ENCODE measurements at regions not wholly inside any gene's neighbourhood (a gene's known extent, or its start where the extent isn't known, plus 50 kb on each side); places are given as distances from the start of the nearest gene placed in this dataset.
A peak's percentile ranks its signal among the peaks of the same experiment; 100 is the strongest.

DNA sequence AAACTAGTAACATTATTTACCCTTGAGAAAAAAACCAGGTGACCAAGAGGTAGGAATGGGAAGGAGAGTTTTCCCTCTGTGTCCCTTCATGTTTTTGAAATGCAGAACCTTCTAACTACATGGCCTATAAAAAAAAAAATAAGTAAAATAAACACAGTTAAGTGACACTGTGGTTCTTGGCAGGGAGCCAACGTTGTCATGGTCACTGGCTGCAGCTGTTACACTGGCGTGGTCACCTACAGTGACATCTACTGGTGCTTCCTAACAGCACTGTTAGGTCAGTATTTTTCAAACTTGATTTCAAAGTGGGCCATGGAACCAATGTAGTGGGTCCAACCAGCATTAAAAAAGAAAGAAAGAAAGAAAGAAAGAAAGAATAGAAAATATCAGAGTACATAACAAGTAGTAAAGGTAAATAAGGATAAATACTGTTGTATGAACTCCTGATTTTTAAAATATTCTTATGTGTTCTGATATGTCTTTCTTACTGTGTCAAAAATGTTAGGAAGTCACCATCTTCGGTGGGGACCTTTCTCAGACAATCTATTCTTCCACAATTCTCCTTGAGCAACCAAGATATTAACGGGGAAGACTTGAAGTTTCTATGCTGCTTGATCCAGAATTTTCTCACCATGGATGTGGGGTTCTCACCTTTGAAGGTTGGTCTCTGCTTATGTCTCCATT, 59.1 kb upstream of the PJA2 start:
- DNase-seq = peak; percentile 99

DNA sequence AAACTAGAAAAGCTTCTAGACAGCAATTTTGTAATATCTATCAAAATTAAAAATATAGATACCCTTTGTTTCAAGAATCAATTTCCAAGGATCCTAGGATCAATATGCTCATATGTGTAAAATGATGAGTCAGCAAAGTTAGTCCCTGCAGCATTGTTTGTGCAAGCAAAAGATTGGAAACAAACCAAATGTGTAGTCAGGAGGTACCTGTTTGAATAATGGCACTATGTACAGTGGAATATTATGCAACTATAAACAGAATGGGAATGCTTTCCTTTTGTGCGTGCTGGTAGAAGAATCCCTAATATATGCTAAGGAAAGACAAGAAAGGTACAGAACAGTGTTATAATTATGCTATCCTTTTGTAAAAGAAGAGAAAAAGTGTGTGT, 58.5 kb upstream of the PJA2 start:
- no peak for DNase-seq

DNA sequence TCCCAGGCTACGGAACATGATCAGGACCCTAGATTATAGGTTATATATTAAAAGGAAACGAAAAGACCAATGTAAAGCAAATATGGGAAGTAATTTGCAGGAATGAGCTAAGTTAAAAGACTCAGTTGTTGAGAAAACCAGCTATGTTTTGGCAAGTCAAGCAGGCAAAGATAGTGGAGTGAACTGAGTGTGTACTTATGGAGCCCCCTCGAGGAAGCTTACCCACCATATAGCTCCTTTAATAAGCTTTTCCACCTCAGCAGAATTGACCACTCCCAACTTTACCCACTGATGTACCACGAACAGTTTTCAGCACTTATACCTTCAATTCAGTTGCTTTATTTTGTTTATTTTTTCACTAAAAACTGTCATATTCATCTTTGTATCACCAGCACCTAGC, 57.3 kb upstream of the PJA2 start:
- no peak for DNase-seq

All from tongue (tissue), 1 donor.